DND-41 (cell line): ENCODE measurements at regions not wholly inside any gene's neighbourhood (a gene's known extent, or its start where the extent isn't known, plus 50 kb on each side); places are given as distances from the start of the nearest gene placed in this dataset.

Experiments used
- ATAC-seq: fragments of 200-7000 bp; cut with Tn5 transposase; 3 replicates; pipeline ENCODE4 v1.9.1; 2021; ENCODE audit warnings: low read depth; ENCODE audit not compliant: insufficient read depth
- DNase-seq: peaks from one replicate; pipeline ENCODE4 v3.0.0-alpha.2; 2020
- H2AFZ ChIP-seq: 2 replicates; pipeline ENCODE4 v1.6.0; 2012; ENCODE audit warnings: low read depth, low read length
- H3K27ac ChIP-seq: 2 replicates; pipeline ENCODE4 v1.5.1; 2012; ENCODE audit warnings: low read length, inconsistent platforms
- H3K27me3 ChIP-seq: fragments of 200-600 bp; sonication (generic); 2 replicates; pipeline ENCODE4 v1.6.0; 2012; ENCODE audit warnings: low read length, mild to moderate bottlenecking, inconsistent platforms; ENCODE audit not compliant: insufficient read depth, poor library complexity
- H3K36me3 ChIP-seq: 2 replicates; pipeline ENCODE4 v1.5.1; 2012; ENCODE audit warnings: low read length, inconsistent platforms; ENCODE audit not compliant: insufficient read depth
- H3K4me1 ChIP-seq: 2 replicates; pipeline ENCODE4 v1.5.1; 2012; ENCODE audit warnings: mild to moderate bottlenecking, low read length; ENCODE audit not compliant: insufficient read depth
- H3K4me2 ChIP-seq: 2 replicates; pipeline ENCODE4 v1.6.0; 2012; ENCODE audit warnings: mild to moderate bottlenecking, moderate library complexity, low read length, inconsistent platforms; ENCODE audit not compliant: insufficient read depth
- H3K4me3 ChIP-seq, 2 experiments: fragments of 200-600 bp in 1 of 2; shearing (Covaris generic) in 1 of 2; 2 replicates each; pipeline ENCODE4 v1.5.1; 2012 to 2016; ENCODE audit warnings: inconsistent platforms in 2 of 2, low read length in 2 of 2, mild to moderate bottlenecking in 2 of 2, low read depth in 1 of 2, moderate library complexity in 1 of 2
- H3K79me2 ChIP-seq: 2 replicates; pipeline ENCODE4 v1.6.0; 2012; ENCODE audit warnings: low read length, inconsistent platforms; ENCODE audit not compliant: insufficient read depth
- H3K9ac ChIP-seq: 2 replicates; pipeline ENCODE4 v1.6.0; 2012; ENCODE audit warnings: low read depth, mild to moderate bottlenecking, inconsistent platforms, low read length, moderate library complexity
- H3K9me3 ChIP-seq: 2 replicates; pipeline ENCODE4 v1.5.1; 2012; ENCODE audit warnings: low read length, moderate library complexity, mild to moderate bottlenecking, inconsistent platforms; ENCODE audit not compliant: insufficient read depth, severe bottlenecking
- H4K20me1 ChIP-seq: 2 replicates; pipeline ENCODE4 v1.6.0; 2012; ENCODE audit warnings: low read length; ENCODE audit not compliant: insufficient read depth
- CTCF ChIP-seq: IDR thresholded peaks from 2 replicates; pipeline ENCODE4 v1.5.1; 2012; ENCODE audit warnings: borderline replicate concordance, low read length, moderate library complexity, mild to moderate bottlenecking; ENCODE audit not compliant: poor library complexity, severe bottlenecking; ENCODE audit errors: extremely low read depth
- EZH2 ChIP-seq: IDR thresholded peaks from 3 replicates; pipeline ENCODE4 v1.6.1; 2012; ENCODE audit warnings: borderline replicate concordance, low read depth, mild to moderate bottlenecking, moderate library complexity, low read length, inconsistent platforms; ENCODE audit not compliant: severe bottlenecking

- no peak overlapping the region for H3K4me2 ChIP-seq
Observed at GRCh38 chr5:174903172-174903732, 178.9 kb downstream of the MSX2 start.

DNA sequence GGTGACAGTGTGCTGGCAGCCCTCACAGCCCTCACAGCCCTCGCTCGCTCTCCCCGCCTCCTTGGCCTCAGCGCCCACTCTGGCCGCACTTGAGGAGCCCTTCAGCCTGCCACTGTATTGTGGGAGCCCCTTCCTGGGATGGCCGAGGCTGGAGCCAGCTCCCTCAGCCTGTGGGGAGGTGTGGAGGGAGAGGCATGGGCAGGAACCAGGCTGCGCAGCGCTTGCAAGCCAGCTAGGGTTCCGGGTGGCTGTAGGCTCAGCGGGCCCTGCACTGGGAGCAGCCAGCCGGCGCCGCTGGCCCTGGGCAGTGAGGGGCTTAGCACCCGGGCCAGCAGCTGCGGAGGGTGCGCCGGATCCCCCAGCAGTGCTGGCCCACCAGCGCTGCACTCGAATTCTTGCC, 177.0 kb downstream of the MSX2 start:
- Histone ChIP-seq H2AFZ (no peak overlapping the region), H4K20me1 (no peaks in the 10 kb centered on the region), H3K79me2 (no peaks in the 10 kb centered on the region), H3K27ac (no peak overlapping the region), H3K9ac (no peak overlapping the region), H3K4me2 (no peak overlapping the region), H3K4me3 (no peak overlapping the region), H3K27me3 (no peaks in the 10 kb centered on the region), H3K4me1 (no peaks in the 10 kb centered on the region), H3K36me3 (no peaks in the 10 kb centered on the region), H3K9me3 (no peaks in the 10 kb centered on the region)
- no peak for TF ChIP-seq EZH2
- DNase-seq (no peak), ATAC-seq (no peak)

More at GRCh38 chr5:174903172-174903732, 178.9 kb downstream of the MSX2 start:
- ATAC-seq (no peak), DNase-seq (no peak)
- H2AFZ ChIP-seq, result no peak overlapping the region
- no peaks in the 10 kb centered on the region for H3K27me3 ChIP-seq
- no peaks in the 10 kb centered on the region for H3K36me3 ChIP-seq
- H3K4me3 ChIP-seq, result no peak overlapping the region
- H3K9ac ChIP-seq, result no peak overlapping the region
- TF ChIP-seq CTCF, result no peak
- TF ChIP-seq EZH2, result no peak
- H3K79me2 ChIP-seq, result no peaks in the 10 kb centered on the region
- no peaks in the 10 kb centered on the region for H4K20me1 ChIP-seq
- H3K4me1 ChIP-seq, result no peaks in the 10 kb centered on the region
- no peaks in the 10 kb centered on the region for H3K9me3 ChIP-seq
- no peak overlapping the region for H3K27ac ChIP-seq

- no peak for TF ChIP-seq CTCF
- TF ChIP-seq EZH2, result no peak
Observed at GRCh38 chr5:174900240-174900865, 176.0 kb downstream of the MSX2 start.

GRCh38 chr5:174897281-174897950, 173.0 kb downstream of the MSX2 start:
- Histone ChIP-seq H3K4me2 (no peak overlapping the region), H4K20me1 (no peaks in the 10 kb centered on the region), H3K4me3 (no peak overlapping the region), H3K27me3 (no peaks in the 10 kb centered on the region), H3K79me2 (no peaks in the 10 kb centered on the region), H2AFZ (no peak overlapping the region), H3K27ac (no peak overlapping the region), H3K4me1 (no peaks in the 10 kb centered on the region), H3K9ac (no peak overlapping the region), H3K36me3 (no peaks in the 10 kb centered on the region), H3K9me3 (no peaks in the 10 kb centered on the region)
- ATAC-seq, result no peak
- no peak for DNase-seq
- no peak for TF ChIP-seq EZH2
- no peak for TF ChIP-seq CTCF

More at GRCh38 chr5:174900240-174900865, 176.0 kb downstream of the MSX2 start:
- no peak overlapping the region for H3K27ac ChIP-seq
- H3K27me3 ChIP-seq, result no peaks in the 10 kb centered on the region
- no peak overlapping the region for H2AFZ ChIP-seq
- no peaks in the 10 kb centered on the region for H3K9me3 ChIP-seq
- H3K4me2 ChIP-seq, result no peak overlapping the region
- no peak overlapping the region for H3K4me3 ChIP-seq
- H3K79me2 ChIP-seq, result no peaks in the 10 kb centered on the region
- no peaks in the 10 kb centered on the region for H3K4me1 ChIP-seq
- DNase-seq (no peak), ATAC-seq (no peak; the same call in 2 of the 3 replicates)
- no peaks in the 10 kb centered on the region for H4K20me1 ChIP-seq
- no peaks in the 10 kb centered on the region for H3K36me3 ChIP-seq
- H3K9ac ChIP-seq, result no peak overlapping the region
